HG03342 (cell line): ENCODE measurements at regions not wholly inside any gene's neighbourhood (a gene's known extent, or its start where the extent isn't known, plus 50 kb on each side); places are given as distances from the start of the nearest gene placed in this dataset.
"Not testable (repeated sequence)": the region's sequence is repeated elsewhere in the genome, so short reads cannot be mapped to it uniquely, and the experiment has no call there.

ENCODE experiments used
- ATAC-seq: cut with Tn5 transposase; IDR thresholded peaks from one replicate; pipeline ENCODE4 v1.9.1; 2021; ENCODE audit warnings: mild to moderate bottlenecking, moderate library complexity; ENCODE audit not compliant: unreplicated experiment

- ATAC-seq: no peak
Observed at GRCh38 chrX:122135070-122135469, 1049.0 kb upstream of the GRIA3 start.

- not testable (repeated sequence) for ATAC-seq
Observed at GRCh38 chrX:122140219-122140618, 1043.9 kb upstream of the GRIA3 start.

- ATAC-seq: no peak
Observed at GRCh38 chrX:122154019-122154418, 1030.1 kb upstream of the GRIA3 start.

DNA sequence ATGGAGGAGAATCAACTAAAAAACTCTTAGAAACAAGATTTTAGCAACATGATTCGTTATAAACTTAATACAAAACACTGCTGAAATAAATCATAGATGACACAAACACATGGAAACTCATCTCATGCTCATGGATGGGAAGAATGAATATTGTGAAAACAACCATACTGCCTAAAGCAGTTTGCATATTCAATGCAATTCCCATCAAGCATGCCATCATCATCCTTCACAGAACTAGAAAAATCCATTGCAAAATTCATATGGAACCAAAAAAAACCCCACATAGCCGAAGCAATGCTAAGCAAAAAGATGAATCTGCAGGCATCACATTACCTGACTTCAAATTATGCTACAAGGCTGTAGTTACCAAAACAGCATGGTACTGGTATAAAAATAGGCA is 1015.8 kb upstream of the GRIA3 start:
- no peak for ATAC-seq

DNA sequence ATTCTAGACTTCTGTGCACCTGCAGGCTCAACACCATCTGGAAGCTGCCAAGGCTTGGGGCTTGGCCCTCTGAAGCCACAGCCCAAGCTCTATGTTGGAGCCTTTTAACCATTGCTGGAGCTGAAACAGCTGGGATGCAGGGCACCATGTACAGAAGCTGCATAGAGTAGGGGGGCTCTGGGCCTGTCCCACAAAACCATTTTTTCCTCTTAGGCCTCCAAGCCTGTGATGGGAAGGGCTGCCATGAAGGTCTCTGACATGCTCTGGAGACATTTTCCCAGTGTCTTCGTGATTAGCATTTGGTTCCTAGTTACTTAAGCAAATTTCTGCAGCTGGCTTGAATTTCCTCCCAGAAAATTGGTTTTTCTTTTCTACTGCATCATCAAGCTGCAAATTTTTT is 999.3 kb upstream of the GRIA3 start:
- no peak for ATAC-seq

DNA sequence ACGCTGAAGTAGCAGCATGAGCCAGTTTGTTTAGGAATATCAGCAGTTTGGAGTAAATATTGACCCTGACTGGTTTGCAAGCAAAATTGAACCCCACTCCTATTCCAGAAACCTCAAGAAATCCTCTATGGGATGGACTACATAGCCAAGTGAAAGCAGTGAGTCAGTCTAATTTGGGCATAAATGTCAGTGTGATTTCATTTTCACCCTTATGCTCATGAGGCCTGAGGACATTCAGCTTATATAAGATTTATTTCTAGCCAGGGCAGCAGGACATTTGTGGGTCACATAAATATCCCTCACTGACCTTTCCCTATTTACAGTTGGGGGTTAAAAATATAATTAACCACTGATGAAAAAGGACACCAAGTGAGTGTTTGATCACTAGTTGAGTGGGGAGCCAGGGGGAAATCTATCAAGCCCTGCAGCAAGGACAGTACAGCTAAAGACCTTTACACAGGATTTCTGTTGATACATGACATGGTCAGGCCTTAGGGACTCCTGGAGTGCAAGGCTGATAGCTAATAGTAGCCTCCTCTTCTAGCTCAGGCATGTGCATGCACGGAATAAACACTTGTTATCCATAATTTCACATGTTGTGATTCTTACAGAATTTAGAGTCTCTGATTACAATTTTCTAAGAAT is 996.9 kb upstream of the GRIA3 start:
- no peak for ATAC-seq

DNA sequence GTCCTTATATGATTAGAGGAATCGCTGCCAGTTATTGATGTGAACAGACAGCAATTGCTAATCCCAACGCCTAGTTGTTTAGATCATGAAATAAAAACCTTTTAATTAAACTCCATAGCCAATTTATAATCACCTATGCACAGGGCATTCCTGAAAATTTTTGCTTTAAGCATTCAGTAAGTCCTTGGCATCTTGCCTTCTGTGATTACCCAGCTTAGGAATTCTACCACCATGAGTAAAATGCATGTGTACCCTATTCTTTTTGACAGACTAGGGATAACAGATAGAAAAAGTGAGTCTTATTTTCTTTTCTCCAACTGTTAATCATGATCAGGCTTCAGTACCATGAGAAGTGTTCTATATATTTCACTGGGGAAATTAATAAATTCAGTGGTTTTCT is 995.3 kb upstream of the GRIA3 start:
- ATAC-seq: no peak

DNA sequence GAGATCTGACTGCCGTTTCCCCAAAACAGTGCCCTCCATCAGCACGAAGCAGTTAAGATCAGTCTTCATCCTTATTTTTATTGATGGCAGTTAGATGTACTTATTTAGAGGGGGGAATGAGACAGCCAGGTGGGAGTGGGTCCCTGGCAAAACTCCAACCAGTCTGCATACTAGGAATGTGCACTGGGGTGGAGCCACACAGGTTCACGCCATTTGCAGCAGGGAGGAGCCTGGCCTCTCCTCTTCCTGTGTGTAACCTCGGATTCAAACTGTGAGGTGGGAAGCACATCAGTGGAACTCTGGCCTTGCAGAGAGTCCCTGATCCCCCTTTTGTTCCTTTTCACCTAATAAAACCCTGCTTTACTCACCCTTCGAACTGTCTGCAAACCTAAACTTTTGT is 987.7 kb upstream of the GRIA3 start:
- ATAC-seq: no peak

DNA sequence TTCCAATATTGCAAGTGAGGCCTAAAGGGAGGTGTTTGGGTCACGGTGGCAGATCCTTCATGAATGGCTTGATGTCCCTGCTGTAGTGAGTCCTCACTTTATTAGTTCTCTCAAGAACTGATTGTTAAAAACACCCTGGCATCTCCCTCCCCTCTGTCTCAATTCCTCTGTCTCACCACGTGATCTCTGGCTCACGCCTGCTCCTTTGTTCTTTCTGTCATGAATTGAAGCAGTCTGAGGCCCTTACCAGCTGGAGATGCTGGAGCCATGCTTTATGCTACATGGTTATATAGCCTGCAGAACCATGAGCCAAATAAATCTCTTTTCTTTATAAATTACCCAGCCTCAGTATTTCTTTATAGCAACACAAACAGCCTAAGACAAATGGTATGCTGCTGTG is 980.7 kb upstream of the GRIA3 start:
- ATAC-seq: no peak

DNA sequence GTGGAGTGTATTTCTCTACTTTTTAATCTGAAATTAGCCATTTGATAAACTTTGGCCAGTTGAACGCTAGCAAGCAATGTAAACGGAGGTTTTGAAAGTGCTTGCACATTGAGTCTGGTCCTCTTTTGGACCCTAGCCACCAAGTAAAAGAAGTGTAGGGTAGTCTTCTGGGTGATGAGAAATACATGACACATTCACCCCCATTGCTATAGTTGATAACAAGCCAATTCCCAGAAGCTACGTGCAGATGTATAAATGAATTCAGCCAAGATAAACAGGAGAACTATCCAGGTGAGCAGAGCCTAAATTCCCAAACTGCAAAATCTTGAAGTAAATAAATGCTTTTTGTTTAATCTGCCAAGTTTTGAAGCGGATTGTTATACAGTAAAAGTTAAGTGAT is 965.4 kb upstream of the GRIA3 start:
- no peak for ATAC-seq

GRCh38 chrX:122219226-122219625 is 964.9 kb upstream of the GRIA3 start:
- ATAC-seq: no peak

GRCh38 chrX:122219735-122220134 is 964.3 kb upstream of the GRIA3 start:
- ATAC-seq: no peak

DNA sequence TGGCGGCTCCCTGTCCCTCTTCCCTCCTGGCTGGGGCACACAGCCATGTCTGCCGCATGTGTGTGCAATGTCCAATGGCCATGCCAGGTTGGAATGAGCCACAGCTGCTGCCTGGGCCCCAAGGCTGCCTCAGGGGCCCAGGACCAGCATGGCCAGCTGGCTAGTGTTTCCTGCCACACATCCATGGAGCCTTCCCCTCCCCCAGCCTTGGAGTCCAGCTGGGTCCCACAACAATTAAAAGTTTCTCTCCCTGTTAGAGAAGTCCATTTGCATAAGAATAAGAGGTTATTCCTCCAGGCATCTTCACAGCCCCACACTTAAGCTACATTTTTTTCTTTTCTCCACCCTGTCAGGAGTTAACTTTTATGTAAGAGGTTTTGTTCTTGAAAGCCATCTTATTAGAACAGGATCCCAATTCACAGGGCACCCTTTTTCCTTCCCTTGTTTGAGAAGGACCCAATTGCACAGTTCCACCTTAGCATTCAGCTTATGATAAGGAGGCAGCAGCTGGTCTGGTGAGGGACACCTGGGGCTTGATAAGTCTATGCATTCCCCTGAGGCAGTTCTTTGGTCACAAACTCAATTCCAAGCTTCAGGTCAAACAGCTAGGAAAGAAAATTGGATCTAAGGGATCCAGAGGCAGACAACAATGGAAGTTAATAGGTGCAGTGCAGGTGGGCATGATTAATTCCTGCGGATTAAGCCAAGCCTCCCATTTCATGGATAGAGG is 963.3 kb upstream of the GRIA3 start:
- no peak for ATAC-seq

DNA sequence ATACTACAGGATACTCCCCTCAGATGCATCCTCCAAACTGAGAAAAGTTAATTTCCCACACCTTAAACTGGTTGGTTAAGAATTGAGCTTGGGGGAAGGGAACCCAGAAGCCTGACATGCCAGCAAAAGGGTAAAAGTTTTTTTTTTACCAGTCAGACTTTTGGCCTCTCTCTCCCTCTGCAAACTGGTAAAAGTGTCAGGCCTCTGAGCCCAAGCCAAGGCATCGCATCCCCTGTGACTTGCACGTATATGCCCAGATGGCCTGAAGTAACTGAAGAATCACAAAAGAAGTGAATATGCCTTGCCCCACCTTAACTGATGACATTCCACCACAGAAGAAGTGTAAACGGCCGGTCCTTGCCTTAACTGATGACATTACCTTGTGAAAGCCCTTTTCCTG is 962.3 kb upstream of the GRIA3 start:
- not testable (repeated sequence) for ATAC-seq

DNA sequence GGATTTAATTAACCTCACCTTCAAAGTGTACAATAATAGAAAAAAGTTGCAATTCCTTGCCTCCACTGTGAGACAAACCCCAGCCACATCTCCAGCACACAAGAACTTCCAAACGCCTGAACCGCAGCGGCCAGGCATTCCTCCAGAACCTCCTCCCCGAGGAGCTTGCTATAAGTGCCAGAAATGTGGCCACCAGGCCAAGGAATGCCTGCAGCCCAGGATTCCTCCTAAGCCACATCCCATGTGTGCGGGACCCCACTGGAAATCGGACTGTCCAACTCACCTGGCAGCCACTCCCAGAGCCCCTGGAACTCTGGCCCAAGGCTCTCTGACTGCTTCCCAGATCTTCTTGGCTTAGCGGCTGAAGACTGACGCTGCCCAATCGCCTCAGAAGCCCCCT is 959.9 kb upstream of the GRIA3 start:
- not testable (repeated sequence) for ATAC-seq

DNA sequence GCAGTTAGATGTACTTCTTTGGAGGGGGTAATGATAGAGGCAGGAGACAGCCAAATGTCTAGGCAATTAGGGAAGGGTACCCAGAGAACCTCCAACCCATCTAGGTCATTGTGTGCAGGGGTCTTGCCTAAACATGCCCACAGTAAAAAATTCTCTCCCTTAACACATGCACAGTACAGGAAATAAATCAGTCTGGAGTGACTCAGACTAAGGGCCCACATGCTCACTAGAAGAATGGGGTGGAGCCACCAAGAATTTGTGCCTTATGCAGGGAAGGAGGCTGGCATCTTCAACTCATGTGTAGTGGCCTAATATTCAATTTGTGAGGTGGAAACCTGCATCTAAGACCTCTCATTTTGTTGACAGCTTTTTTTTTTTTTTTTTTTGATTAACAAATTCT is 945.3 kb upstream of the GRIA3 start:
- no peak for ATAC-seq

DNA sequence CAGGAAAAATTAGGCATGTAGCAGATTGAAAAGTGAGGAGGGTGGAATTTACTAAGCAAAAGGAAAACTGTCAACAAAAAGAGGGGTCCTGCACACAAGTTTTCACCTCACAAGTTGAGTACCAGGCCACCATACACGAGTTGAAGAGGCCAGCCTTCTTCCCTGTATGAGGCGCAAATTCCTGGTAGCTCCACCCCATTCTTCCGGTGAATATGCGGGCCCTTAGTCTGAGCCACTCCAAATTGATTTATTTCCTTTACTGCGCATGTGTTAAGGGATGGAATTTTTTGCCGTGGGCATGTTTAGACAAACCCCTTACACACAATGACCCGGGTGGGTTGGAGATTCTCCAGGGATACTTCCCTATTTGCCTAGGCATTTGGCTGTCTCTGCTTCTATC is 942.1 kb upstream of the GRIA3 start:
- ATAC-seq: no peak

GRCh38 chrX:122244080-122244479 is 940.0 kb upstream of the GRIA3 start:
- no peak for ATAC-seq

DNA sequence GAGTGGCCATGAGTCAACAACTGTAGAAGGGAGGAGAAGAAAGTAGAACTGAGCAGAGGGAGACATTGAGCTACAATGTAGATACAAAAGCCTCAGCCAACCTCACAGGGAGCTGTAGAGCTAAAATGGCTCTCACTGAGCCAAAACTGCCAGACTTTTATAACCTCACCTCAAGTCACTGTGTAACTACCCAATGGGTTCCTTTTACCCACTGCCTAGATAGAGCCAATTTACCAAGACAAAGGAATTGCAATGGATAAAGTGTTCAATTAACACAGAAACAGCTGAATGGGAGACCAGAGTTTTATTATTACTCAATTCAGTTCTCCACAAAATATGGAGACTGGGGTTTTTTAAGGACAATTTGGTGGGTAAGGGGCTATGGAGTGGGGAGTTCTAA is 938.9 kb upstream of the GRIA3 start:
- no peak for ATAC-seq

DNA sequence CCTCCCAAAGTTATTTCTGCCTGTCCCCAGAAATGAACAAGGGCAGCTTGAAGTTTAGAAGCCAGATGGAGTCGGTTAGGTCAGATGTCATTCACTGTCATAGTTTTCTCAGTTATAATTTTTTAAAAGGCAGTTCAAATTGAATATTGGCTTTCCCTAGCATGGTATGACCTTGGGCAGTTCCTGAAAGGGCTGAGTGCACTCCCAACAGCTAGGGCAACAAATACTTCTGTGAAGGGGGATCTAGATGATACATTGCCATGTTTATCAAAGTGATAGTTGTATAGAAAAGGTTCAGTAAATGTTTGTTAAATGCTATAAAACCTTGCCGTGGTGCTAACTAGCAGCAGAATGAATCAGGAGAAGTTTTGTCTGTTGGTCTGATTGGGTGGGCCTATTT is 938.1 kb upstream of the GRIA3 start:
- no peak for ATAC-seq

GRCh38 chrX:122246937-122247336 is 937.1 kb upstream of the GRIA3 start:
- no peak for ATAC-seq

- no peak for ATAC-seq
Observed at GRCh38 chrX:122248681-122249080, 935.4 kb upstream of the GRIA3 start.

DNA sequence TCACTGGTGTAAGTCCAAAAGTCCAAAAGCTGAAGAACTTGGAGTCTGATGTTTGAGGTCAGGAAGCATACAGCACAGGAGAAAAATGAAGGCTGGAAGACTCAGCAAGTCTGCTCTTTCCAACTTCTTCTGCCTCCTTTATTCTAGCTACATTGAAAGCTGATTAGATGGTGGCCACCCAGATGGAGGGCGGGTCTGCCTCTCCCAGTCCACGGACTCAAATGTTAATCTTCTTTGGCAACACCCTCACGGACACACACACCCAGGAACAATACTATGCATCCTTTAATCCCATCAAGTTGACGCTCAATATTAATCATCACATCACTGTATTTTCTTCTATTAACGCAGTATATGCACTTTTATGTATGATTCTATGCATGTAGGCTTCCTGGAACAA is 931.6 kb upstream of the GRIA3 start:
- ATAC-seq: no peak
